ENCODE measurements at regions not wholly inside any gene's neighbourhood (a gene's known extent, or its start where the extent isn't known, plus 50 kb on each side); places are given as distances from the start of the nearest gene placed in this dataset.

DNA sequence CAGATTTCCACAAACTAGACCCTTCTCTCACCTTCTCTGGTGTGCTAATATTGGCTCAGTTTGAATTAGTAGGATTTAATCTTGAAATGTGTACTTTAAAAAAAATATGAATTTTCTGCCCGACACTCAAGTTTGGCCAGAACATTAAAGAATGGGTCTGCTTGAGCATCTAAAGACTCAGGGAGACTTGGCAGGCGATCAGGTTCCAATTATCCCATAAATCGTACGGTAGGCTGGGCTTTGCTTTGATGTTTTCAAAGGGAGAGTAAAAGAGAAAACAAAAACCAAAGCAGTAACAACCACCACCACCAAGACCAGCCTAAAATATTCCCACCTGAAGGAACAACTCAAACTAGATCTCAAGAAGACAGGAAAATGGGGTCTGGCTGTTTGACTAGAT lies 230.8 kb downstream of the EBLN2 start:
- TF ChIP-seq, protein P1, sequence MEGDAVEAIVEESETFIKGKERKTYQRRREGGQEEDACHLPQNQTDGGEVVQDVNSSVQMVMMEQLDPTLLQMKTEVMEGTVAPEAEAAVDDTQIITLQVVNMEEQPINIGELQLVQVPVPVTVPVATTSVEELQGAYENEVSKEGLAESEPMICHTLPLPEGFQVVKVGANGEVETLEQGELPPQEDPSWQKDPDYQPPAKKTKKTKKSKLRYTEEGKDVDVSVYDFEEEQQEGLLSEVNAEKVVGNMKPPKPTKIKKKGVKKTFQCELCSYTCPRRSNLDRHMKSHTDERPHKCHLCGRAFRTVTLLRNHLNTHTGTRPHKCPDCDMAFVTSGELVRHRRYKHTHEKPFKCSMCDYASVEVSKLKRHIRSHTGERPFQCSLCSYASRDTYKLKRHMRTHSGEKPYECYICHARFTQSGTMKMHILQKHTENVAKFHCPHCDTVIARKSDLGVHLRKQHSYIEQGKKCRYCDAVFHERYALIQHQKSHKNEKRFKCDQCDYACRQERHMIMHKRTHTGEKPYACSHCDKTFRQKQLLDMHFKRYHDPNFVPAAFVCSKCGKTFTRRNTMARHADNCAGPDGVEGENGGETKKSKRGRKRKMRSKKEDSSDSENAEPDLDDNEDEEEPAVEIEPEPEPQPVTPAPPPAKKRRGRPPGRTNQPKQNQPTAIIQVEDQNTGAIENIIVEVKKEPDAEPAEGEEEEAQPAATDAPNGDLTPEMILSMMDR (IDR thresholded peaks at IDR 0.05): no peak
- no peaks in the 10 kb centered on the region for H3K27me3 ChIP-seq
- no peak overlapping the region for H3K4me3 ChIP-seq
- H3K27ac ChIP-seq: no peak overlapping the region
- H3K36me3 ChIP-seq: no peaks in the 10 kb centered on the region
- H3K9me3 ChIP-seq: no peaks in the 10 kb centered on the region
- no peak for DNase-seq (ENCODE audit: low spot score in 2 of 2)
- intact Hi-C loops (cut with DNase I; ENCODE audit: low total_unique reads): no loop called here
- H3K4me1 ChIP-seq: no peaks in the 10 kb centered on the region

DNA sequence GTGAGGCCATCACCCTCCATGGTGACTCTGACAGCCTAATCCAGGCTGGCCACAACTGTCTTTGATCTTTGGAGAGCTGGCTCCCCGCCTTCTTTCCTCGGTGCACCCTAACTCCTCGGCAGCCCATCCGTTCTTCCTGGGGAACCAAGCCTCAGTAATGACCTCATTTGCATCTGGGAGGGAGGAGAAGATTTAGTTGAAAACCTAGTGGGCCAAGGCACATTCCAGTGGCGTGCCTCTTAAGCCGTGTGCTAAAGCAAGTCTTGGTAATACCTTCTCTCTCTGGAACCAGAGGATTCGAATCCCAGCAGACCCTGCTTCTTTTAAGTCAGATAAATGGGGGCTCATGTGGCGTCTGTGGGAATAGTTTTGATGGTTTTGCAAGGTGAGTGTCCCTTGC lies 233.1 kb downstream of the EBLN2 start:
- TF ChIP-seq POLR2AphosphoS5 (IDR thresholded peaks at IDR 0.05): no peak
- TF ChIP-seq, protein P1 (IDR thresholded peaks at IDR 0.05): no peak
- no peak for TF ChIP-seq POLR2A (IDR thresholded peaks at IDR 0.05)
- H3K36me3 ChIP-seq: no peaks in the 10 kb centered on the region

DNA sequence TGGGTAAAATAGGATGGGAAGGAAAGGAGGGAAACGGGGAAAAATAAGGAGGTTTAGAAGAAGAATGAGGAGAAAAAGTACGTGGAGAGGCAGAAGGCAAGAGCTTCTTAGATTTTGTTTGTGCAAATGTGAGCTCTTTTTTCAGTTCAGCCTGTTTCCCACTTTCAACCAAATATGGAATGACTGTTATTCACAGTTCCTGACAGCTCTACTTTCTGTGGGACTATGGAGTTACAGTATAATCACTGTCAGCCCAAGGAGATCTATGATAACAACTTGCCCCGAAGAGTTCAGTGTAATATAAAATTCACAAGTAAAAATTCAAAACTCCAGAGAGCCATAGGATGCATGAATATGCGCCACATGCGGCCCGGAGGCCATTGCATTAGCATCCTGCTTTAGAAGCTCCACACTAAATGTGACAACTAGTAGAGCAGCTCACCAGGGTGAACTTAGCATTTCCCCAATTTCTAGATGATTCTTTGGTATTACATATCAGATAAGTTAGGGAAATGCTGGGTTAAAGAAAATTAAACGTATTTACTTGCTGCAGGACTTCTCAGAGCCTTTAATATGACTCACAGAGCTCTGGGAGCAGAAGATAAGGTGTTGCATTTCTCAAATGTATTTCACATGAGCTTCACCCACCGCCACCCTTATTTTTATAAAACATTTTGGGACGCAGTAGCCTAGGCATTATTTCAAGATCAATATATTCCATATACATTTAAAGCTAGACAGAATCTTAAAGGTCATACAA lies 234.6 kb downstream of the EBLN2 start:
- Histone ChIP-seq H3K4me1 (no peaks in the 10 kb centered on the region), H3K4me3 (no peak overlapping the region), H3K36me3 (no peaks in the 10 kb centered on the region), H3K9me3 (no peaks in the 10 kb centered on the region), H3K27ac (no peak overlapping the region), H3K27me3 (no peaks in the 10 kb centered on the region)
- TF ChIP-seq, protein P1 (IDR thresholded peaks at IDR 0.05): no peak
- TF ChIP-seq POLR2AphosphoS5 (IDR thresholded peaks at IDR 0.05) (no peak), POLR2A (IDR thresholded peaks at IDR 0.05) (no peak)
- intact Hi-C loops (cut with DNase I; ENCODE audit: low total_unique reads): no loop called here
- DNase-seq (ENCODE audit: low spot score in 2 of 2): no peak

More for the DNA sequence above, 233.1 kb downstream of the EBLN2 start:
- Histone ChIP-seq H3K9me3 (no peaks in the 10 kb centered on the region), H3K4me3 (no peak overlapping the region), H3K4me1 (no peaks in the 10 kb centered on the region), H3K27ac (no peak overlapping the region), H3K27me3 (no peaks in the 10 kb centered on the region)
- intact Hi-C loops (cut with DNase I; ENCODE audit: low total_unique reads): no loop called here
- no peak for DNase-seq (ENCODE audit: low spot score in 2 of 2)

DNA sequence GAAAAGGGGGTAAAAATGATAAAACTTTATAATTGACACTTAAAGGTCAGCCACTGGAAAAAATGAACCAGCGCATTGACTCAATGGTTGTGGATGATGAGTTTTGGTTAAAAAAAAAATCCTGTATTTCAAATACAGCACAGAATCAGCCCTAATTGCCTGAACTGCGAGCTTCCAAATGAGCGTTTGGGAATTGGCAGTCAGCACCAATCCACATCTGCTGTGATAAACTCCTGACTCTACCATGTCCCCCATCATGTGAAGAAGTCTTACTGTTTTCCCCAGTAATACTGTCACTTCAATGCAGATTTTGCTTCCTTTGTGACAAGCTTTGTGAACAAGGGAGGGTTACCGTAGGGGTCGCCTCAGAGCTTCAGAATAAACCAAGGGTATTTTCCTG lies 235.4 kb downstream of the EBLN2 start:
- Histone ChIP-seq H3K27me3 (no peaks in the 10 kb centered on the region), H3K9me3 (no peaks in the 10 kb centered on the region), H3K4me1 (no peaks in the 10 kb centered on the region), H3K4me3 (no peak overlapping the region), H3K36me3 (no peaks in the 10 kb centered on the region), H3K27ac (no peak overlapping the region)
- TF ChIP-seq POLR2A (IDR thresholded peaks at IDR 0.05): no peak
- TF ChIP-seq, protein P1 (IDR thresholded peaks at IDR 0.05): no peak
- TF ChIP-seq POLR2AphosphoS5 (IDR thresholded peaks at IDR 0.05): no peak
- no peak for DNase-seq (ENCODE audit: low spot score in 2 of 2)
- intact Hi-C loops (cut with DNase I; ENCODE audit: low total_unique reads): no loop called here

DNA sequence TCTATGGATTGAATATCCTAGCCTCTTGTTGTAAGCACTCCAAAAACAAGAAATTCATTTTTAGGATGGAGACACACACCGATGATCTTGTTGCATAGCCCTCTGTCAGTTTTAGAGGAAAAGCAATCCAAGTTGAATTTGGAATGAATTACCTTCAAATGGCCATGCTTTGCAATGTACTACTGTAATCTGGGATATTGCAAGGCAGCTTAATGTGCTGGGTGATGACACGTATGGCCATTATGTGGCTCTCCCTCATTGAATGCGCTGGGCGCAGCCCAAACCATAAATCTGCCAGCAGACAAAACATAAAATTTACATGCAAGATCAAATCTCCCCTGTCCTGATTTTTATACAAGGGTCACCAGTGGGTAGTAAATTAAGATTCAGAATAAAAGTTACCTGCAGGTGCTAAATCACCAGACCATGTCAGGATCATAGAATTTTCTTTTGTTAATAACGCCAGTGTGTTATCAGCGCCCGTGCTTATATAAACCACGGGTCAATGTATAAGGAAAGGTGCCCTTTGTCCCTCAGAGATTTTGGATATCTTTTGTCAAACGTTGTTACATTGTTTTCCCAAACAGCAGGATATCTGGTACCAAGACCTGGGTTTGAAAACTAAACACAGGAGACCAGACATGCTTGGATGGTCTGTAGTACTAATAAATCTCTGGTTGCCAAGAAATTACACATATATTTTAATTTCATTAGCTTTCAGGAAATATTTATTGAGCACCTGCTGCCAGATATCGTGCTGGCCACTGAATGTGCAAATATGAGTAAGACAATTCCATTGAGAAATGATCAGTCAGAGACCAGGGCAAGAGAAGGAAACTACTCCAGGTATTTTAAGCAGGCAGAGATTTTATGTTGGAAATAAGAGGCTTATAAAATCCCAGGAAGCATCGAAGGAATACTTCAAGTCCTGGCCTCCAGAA lies 237.1 kb downstream of the EBLN2 start:
- Histone ChIP-seq H3K9me3 (no peaks in the 10 kb centered on the region), H3K36me3 (no peaks in the 10 kb centered on the region), H3K27ac (no peak overlapping the region), H3K4me1 (no peaks in the 10 kb centered on the region), H3K4me3 (no peak overlapping the region), H3K27me3 (no peaks in the 10 kb centered on the region)
- DNase-seq (ENCODE audit: low spot score in 2 of 2): no peak
- intact Hi-C loops (cut with DNase I; ENCODE audit: low total_unique reads): no loop called here
- TF ChIP-seq POLR2AphosphoS5 (IDR thresholded peaks at IDR 0.05) (no peak), POLR2A (IDR thresholded peaks at IDR 0.05) (no peak)
- TF ChIP-seq, protein P1 (IDR thresholded peaks at IDR 0.05): no peak

Measured in breast epithelium (tissue), 4 donors.